ENCODE measurements at regions not wholly inside any gene's neighbourhood (a gene's known extent, or its start where the extent isn't known, plus 50 kb on each side); places are given as distances from the start of the nearest gene placed in this dataset.

GRCh38 chr2:193480187-193480586 lies 1285.5 kb upstream of the TMEFF2 start:
- no peaks in the 10 kb centered on the region for H3K4me1 ChIP-seq (ENCODE audit: insufficient read depth, poor library complexity, severe bottlenecking)
- H3K36me3 ChIP-seq (ENCODE audit: low read depth) = no peaks in the 10 kb centered on the region
- no peak for TF ChIP-seq CTCF (IDR thresholded peaks at IDR 0.05; ENCODE audit: poor library complexity, severe bottlenecking)
- no peak for DNase-seq (ENCODE audit: low spot score)
- H3K27me3 ChIP-seq (ENCODE audit: insufficient read depth, poor library complexity, severe bottlenecking) = no peaks in the 10 kb centered on the region
- H3K9me3 ChIP-seq (ENCODE audit: severe bottlenecking) = no peaks in the 10 kb centered on the region
- H3K27ac ChIP-seq (ENCODE audit: poor library complexity, severe bottlenecking) = no peak overlapping the region
- no peak overlapping the region for H3K4me3 ChIP-seq (ENCODE audit: severe bottlenecking)
- no peak for ATAC-seq (ENCODE audit: low read depth)

DNA sequence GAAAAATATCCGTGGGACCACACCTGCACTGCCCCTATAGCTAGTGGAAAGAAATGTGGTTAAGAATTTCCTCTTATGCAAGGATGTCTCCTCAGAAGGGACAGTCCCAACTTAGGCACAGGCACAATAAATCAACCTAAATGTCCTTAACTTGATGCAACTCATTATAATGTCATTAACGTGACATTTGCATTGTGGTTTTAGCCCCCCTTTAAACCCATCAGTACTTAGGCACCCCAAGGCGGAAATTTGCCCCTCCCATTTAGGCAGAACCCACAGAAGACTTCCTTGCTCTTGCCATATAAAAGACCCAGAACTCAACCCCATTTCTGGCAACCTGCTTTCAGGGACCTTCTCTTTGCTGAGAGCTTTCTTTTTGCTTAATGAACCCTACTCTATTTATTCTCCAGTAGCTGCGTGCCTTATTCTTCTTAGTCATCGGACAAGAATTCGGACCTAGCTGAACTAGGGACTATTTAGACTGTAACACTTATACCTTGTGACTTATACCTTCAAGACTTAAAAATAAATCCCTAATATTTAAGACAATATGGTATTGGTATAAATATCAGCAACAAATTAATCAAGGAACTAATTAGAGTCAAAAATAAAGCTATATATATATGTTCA lies 1281.6 kb upstream of the TMEFF2 start:
- Histone ChIP-seq H3K9me3 (ENCODE audit: severe bottlenecking) (no peaks in the 10 kb centered on the region), H3K27ac (ENCODE audit: poor library complexity, severe bottlenecking) (no peak overlapping the region), H3K27me3 (ENCODE audit: insufficient read depth, poor library complexity, severe bottlenecking) (no peaks in the 10 kb centered on the region), H3K4me3 (ENCODE audit: severe bottlenecking) (no peak overlapping the region), H3K36me3 (ENCODE audit: low read depth) (no peaks in the 10 kb centered on the region), H3K4me1 (ENCODE audit: insufficient read depth, poor library complexity, severe bottlenecking) (no peaks in the 10 kb centered on the region)
- DNase-seq (ENCODE audit: low spot score) (no peak), ATAC-seq (ENCODE audit: low read depth) (no peak)
- no peak for TF ChIP-seq CTCF (IDR thresholded peaks at IDR 0.05; ENCODE audit: poor library complexity, severe bottlenecking)

DNA sequence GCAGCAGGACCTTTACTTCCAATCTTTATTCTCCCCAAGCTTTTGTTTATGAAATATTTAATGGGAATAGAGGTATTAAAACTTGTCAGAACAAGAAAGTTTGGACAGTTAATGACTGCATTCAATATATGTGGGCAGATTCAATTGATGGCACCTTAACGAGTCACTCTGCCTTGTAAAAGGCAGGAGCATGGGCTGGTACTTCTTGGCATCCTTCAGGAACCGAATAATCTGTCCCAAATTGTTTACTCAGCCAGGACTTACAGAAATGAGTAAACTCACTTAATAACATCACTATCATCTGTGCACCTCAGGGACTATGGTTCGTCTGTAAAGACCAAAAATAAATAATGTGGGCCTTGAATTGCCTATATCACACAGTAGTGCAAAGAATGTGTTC lies 1280.3 kb upstream of the TMEFF2 start:
- ATAC-seq (ENCODE audit: low read depth) = no peak
- H3K27ac ChIP-seq (ENCODE audit: poor library complexity, severe bottlenecking) = no peak overlapping the region
- H3K27me3 ChIP-seq (ENCODE audit: insufficient read depth, poor library complexity, severe bottlenecking) = no peaks in the 10 kb centered on the region
- no peak overlapping the region for H3K4me3 ChIP-seq (ENCODE audit: severe bottlenecking)
- no peaks in the 10 kb centered on the region for H3K9me3 ChIP-seq (ENCODE audit: severe bottlenecking)
- no peak for DNase-seq (ENCODE audit: low spot score)
- no peak for TF ChIP-seq CTCF (IDR thresholded peaks at IDR 0.05; ENCODE audit: poor library complexity, severe bottlenecking)
- H3K4me1 ChIP-seq (ENCODE audit: insufficient read depth, poor library complexity, severe bottlenecking) = no peaks in the 10 kb centered on the region
- H3K36me3 ChIP-seq (ENCODE audit: low read depth) = no peaks in the 10 kb centered on the region

GRCh38 chr2:193469251-193469650 lies 1274.5 kb upstream of the TMEFF2 start:
- no peaks in the 10 kb centered on the region for H3K36me3 ChIP-seq (ENCODE audit: low read depth)
- no peak overlapping the region for H3K27ac ChIP-seq (ENCODE audit: poor library complexity, severe bottlenecking)
- no peak for TF ChIP-seq CTCF (IDR thresholded peaks at IDR 0.05; ENCODE audit: poor library complexity, severe bottlenecking)
- no peaks in the 10 kb centered on the region for H3K9me3 ChIP-seq (ENCODE audit: severe bottlenecking)
- DNase-seq (ENCODE audit: low spot score) (no peak), ATAC-seq (ENCODE audit: low read depth) (no peak)
- H3K4me1 ChIP-seq (ENCODE audit: insufficient read depth, poor library complexity, severe bottlenecking) = no peaks in the 10 kb centered on the region
- H3K27me3 ChIP-seq (ENCODE audit: insufficient read depth, poor library complexity, severe bottlenecking) = no peaks in the 10 kb centered on the region
- no peak overlapping the region for H3K4me3 ChIP-seq (ENCODE audit: severe bottlenecking)

DNA sequence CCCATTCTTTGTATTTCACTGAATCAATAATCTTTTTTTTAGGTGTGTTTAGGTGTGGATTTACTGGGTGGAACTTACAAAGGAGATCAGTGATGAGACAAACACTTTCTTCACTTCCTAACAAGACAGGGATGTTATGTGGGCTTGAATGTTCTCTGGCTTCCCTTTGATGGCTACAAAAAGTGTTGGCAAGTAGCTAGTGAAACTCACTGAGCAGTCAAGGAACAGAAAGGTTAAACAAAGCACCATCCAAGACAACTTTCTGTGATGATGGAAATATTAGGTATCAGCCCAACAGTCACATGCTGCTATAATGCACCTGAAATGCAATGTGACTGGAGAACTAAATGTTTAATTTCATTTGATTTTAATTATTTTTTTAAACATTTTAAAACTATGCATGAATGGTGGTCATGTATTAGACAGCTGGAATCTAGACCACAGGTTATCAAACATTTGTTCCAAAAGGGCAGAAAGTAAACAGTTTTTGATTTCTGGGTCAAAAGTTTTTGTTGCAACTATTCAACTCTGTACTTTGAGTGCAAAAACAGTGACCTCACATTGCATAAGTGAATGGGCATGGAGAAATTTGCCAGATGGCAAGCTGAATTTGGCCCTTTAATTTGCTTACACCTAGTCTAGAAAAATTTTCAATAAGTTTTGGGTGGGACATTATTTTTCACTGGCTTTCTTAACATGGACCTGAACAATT lies 1272.7 kb upstream of the TMEFF2 start:
- no peaks in the 10 kb centered on the region for H3K9me3 ChIP-seq (ENCODE audit: severe bottlenecking)
- H3K4me3 ChIP-seq (ENCODE audit: severe bottlenecking) = no peak overlapping the region
- TF ChIP-seq CTCF (IDR thresholded peaks at IDR 0.05; ENCODE audit: poor library complexity, severe bottlenecking) = no peak
- H3K27ac ChIP-seq (ENCODE audit: poor library complexity, severe bottlenecking) = no peak overlapping the region
- H3K27me3 ChIP-seq (ENCODE audit: insufficient read depth, poor library complexity, severe bottlenecking) = no peaks in the 10 kb centered on the region
- ATAC-seq (ENCODE audit: low read depth) (no peak), DNase-seq (ENCODE audit: low spot score) (no peak)
- no peaks in the 10 kb centered on the region for H3K4me1 ChIP-seq (ENCODE audit: insufficient read depth, poor library complexity, severe bottlenecking)
- H3K36me3 ChIP-seq (ENCODE audit: low read depth) = no peaks in the 10 kb centered on the region
